GM12865 (cell line): ENCODE measurements at regions not wholly inside any gene's neighbourhood (a gene's known extent, or its start where the extent isn't known, plus 50 kb on each side); places are given as distances from the start of the nearest gene placed in this dataset.

Experiments used
- DNase-seq: peaks from one replicate; pipeline ENCODE4 v3.0.0; 2010; ENCODE audit warnings: low read depth
- H3K4me3 ChIP-seq: 2 replicates; pipeline ENCODE4 v1.5.1; 2011; ENCODE audit warnings: mild to moderate bottlenecking, low read depth, low read length, control low read depth
- TF ChIP-seq, protein P1 (sequence below): IDR thresholded peaks from 2 replicates; pipeline ENCODE4 v1.5.1; 2011; ENCODE audit warnings: low read length, control low read depth, low read depth, inconsistent platforms; ENCODE audit not compliant: insufficient read depth; ENCODE audit errors: missing control alignments

DNA sequence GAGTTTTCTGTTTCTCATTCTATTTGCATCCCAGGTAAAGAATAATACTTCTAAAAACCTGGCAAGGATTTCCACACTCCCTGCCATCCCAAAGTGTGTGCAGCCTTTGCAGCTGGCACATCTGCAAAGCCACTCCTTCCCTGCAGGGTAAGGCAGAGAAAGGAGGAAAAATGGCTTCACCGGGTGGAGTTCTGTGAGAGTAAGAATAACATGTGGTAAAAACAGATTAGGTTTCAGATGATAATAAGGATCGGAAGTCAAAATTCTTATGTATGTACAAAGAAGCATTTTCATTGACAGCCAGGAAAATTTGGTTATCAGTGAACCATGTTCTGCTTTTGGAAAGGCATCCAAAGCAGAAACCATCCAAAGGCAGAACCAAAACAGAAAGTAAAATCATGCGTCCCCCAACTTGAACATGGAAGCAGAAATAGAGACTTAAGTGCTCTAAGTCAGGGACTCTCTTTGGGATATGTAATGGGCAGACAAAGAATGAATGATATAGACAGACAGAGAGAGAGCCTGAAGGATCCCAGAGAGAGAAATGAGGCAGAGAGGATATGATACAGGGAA is 192.6 kb upstream of the CCDC196 start:
- H3K4me3 ChIP-seq = no peak overlapping the region
- DNase-seq = no peak
- TF ChIP-seq, protein P1, sequence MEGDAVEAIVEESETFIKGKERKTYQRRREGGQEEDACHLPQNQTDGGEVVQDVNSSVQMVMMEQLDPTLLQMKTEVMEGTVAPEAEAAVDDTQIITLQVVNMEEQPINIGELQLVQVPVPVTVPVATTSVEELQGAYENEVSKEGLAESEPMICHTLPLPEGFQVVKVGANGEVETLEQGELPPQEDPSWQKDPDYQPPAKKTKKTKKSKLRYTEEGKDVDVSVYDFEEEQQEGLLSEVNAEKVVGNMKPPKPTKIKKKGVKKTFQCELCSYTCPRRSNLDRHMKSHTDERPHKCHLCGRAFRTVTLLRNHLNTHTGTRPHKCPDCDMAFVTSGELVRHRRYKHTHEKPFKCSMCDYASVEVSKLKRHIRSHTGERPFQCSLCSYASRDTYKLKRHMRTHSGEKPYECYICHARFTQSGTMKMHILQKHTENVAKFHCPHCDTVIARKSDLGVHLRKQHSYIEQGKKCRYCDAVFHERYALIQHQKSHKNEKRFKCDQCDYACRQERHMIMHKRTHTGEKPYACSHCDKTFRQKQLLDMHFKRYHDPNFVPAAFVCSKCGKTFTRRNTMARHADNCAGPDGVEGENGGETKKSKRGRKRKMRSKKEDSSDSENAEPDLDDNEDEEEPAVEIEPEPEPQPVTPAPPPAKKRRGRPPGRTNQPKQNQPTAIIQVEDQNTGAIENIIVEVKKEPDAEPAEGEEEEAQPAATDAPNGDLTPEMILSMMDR = no peak

DNA sequence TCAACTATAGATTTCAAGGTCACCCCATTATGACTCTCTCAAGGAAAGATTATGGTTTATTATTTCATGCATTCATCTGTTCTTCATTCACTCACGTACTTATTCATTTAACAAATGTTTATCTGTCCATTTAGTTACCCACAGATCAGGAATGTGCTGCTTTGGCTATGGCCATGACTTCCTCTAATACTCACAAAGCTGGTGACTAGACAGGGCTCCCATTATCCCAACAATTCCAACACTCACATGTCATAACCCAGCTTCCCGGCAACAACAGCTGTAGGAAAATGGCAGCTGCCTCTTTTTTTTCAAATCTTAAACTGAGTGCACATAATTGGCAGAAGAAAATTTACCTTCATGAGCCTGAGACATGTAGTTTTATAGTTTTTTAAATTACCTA is 190.8 kb upstream of the CCDC196 start:
- no peak overlapping the region for H3K4me3 ChIP-seq
- TF ChIP-seq, protein P1 = no peak
- no peak for DNase-seq

DNA sequence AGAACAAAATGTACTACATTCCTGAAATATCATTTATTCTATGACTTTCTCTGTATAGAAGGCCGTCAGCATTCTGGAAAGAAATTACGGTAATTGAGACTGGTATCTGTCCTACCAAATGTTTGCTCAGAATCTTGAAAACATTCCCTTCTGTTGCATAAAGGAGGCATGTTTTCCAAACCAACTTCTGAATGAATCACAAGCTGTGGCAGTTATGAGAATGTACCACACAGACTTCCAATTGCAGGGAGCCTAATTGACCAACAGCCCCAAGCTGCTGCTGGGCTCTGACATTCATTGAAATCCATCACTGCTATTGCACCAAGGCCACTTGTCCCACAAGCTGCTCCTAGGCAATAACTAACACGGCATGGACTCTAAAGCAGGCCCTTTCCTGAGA is 185.3 kb upstream of the CCDC196 start:
- no peak overlapping the region for H3K4me3 ChIP-seq
- TF ChIP-seq, protein P1 = no peak
- DNase-seq = no peak

GRCh38 chr14:66306101-66306500 is 180.1 kb upstream of the CCDC196 start:
- TF ChIP-seq, protein P1 = no peak
- DNase-seq = no peak
- H3K4me3 ChIP-seq = no peak overlapping the region

- no peak for DNase-seq
- H3K4me3 ChIP-seq = no peak overlapping the region
- TF ChIP-seq, protein P1 = no peak
These were observed 175.1 kb upstream of the CCDC196 start for GRCh38 chr14:66311058-66311457.

- DNase-seq = no peak
- TF ChIP-seq, protein P1 = no peak
- H3K4me3 ChIP-seq = no peak overlapping the region
These were observed 174.2 kb upstream of the CCDC196 start for GRCh38 chr14:66311990-66312389.

GRCh38 chr14:66312451-66312850 is 173.7 kb upstream of the CCDC196 start:
- H3K4me3 ChIP-seq = no peak overlapping the region
- TF ChIP-seq, protein P1 = no peak
- no peak for DNase-seq
